KMS-11 (cell line): ENCODE measurements at regions not wholly inside any gene's neighbourhood (a gene's known extent, or its start where the extent isn't known, plus 50 kb on each side); places are given as distances from the start of the nearest gene placed in this dataset.

Source experiments
- H2AFZ ChIP-seq: fragments of 200-600 bp; sonication (generic); 2 replicates; pipeline ENCODE4 v1.6.1; 2016; ENCODE audit warnings: antibody characterized with exemption, mixed run types, low read depth
- H3K27ac ChIP-seq: fragments of 200-600 bp; sonication (generic); 2 replicates; pipeline ENCODE4 v1.6.1; 2016; ENCODE audit warnings: mild to moderate bottlenecking, mixed run types
- H3K27me3 ChIP-seq: fragments of 200-600 bp; sonication (generic); 2 replicates; pipeline ENCODE4 v1.6.1; 2017; ENCODE audit warnings: mild to moderate bottlenecking, low read depth, mixed run types, moderate library complexity; ENCODE audit not compliant: insufficient read depth
- H3K36me3 ChIP-seq: fragments of 200-600 bp; sonication (generic); 2 replicates; pipeline ENCODE4 v1.6.1; 2017; ENCODE audit warnings: mild to moderate bottlenecking, mixed run types; ENCODE audit not compliant: insufficient read depth
- H3K4me1 ChIP-seq: fragments of 200-600 bp; sonication (generic); 2 replicates; pipeline ENCODE4 v1.6.1; 2016; ENCODE audit warnings: mild to moderate bottlenecking, low read depth, mixed run types; ENCODE audit not compliant: poor library complexity, severe bottlenecking
- H3K4me2 ChIP-seq: fragments of 200-600 bp; sonication (generic); 2 replicates; pipeline ENCODE4 v1.7.0; 2016; ENCODE audit warnings: mild to moderate bottlenecking, mixed run types
- H3K4me3 ChIP-seq: fragments of 200-600 bp; sonication (generic); IDR thresholded peaks from 2 replicates; pipeline ENCODE4 v1.6.1; 2017; ENCODE audit warnings: low read depth, low read length, mixed read lengths; ENCODE audit not compliant: insufficient read depth
- H3K79me2 ChIP-seq: fragments of 200-600 bp; sonication (generic); 2 replicates; pipeline ENCODE4 v1.6.1; 2016; ENCODE audit warnings: low read depth, mixed run types; ENCODE audit not compliant: insufficient read depth
- H3K9ac ChIP-seq: fragments of 200-600 bp; sonication (generic); 2 replicates; pipeline ENCODE4 v1.6.1; 2016; ENCODE audit warnings: mild to moderate bottlenecking, mixed run types
- H4K20me1 ChIP-seq: fragments of 200-600 bp; sonication (generic); 2 replicates; pipeline ENCODE4 v1.6.1; 2016; ENCODE audit warnings: mild to moderate bottlenecking, mixed run types; ENCODE audit not compliant: insufficient read depth
- CTCF ChIP-seq: fragments of 200-600 bp; sonication (generic); conservative IDR thresholded peaks from 2 replicates; pipeline ENCODE4 v1.6.1; 2017; ENCODE audit warnings: low read depth, mild to moderate bottlenecking, antibody characterized with exemption, low read length, moderate library complexity, mixed read lengths

- no peaks in the 10 kb centered on the region; the same call in 1 of the 2 replicates for H3K27me3 ChIP-seq
- H2AFZ ChIP-seq: no peak overlapping the region
- H4K20me1 ChIP-seq: no peaks in the 10 kb centered on the region
- H3K79me2 ChIP-seq: no peaks in the 10 kb centered on the region
- H3K36me3 ChIP-seq: no peaks in the 10 kb centered on the region
- no peak overlapping the region for H3K4me3 ChIP-seq
- TF ChIP-seq CTCF: no peak
- no peak overlapping the region for H3K4me2 ChIP-seq
- no peak overlapping the region for H3K9ac ChIP-seq
- no peaks in the 10 kb centered on the region for H3K4me1 ChIP-seq
- no peak overlapping the region for H3K27ac ChIP-seq
These were observed 144.5 kb downstream of the NTMT2 start for GRCh38 chr1:170290276-170290675.

GRCh38 chr1:170290991-170291390 is 145.2 kb downstream of the NTMT2 start:
- no peak overlapping the region for H3K27ac ChIP-seq
- no peak for TF ChIP-seq CTCF
- H4K20me1 ChIP-seq: no peaks in the 10 kb centered on the region
- no peak overlapping the region for H2AFZ ChIP-seq
- H3K9ac ChIP-seq: no peak overlapping the region
- no peak overlapping the region for H3K4me2 ChIP-seq
- H3K27me3 ChIP-seq: no peaks in the 10 kb centered on the region; the same call in 1 of the 2 replicates
- H3K36me3 ChIP-seq: no peaks in the 10 kb centered on the region
- no peaks in the 10 kb centered on the region for H3K79me2 ChIP-seq
- H3K4me1 ChIP-seq: no peaks in the 10 kb centered on the region
- no peak overlapping the region for H3K4me3 ChIP-seq

- Histone ChIP-seq H3K4me3 (no peak overlapping the region), H3K36me3 (no peaks in the 10 kb centered on the region)
- no peak for TF ChIP-seq CTCF
These were observed 145.8 kb downstream of the NTMT2 start for GRCh38 chr1:170291516-170291915.

GRCh38 chr1:170296211-170296610 is 150.5 kb downstream of the NTMT2 start:
- H3K79me2 ChIP-seq: no peaks in the 10 kb centered on the region
- no peaks in the 10 kb centered on the region for H4K20me1 ChIP-seq
- no peak overlapping the region for H3K9ac ChIP-seq
- no peak for TF ChIP-seq CTCF
- no peaks in the 10 kb centered on the region for H3K27me3 ChIP-seq
- no peak overlapping the region for H2AFZ ChIP-seq
- no peak overlapping the region for H3K27ac ChIP-seq
- no peaks in the 10 kb centered on the region for H3K36me3 ChIP-seq
- no peak overlapping the region for H3K4me2 ChIP-seq
- H3K4me1 ChIP-seq: no peaks in the 10 kb centered on the region
- no peak overlapping the region for H3K4me3 ChIP-seq

More at GRCh38 chr1:170291516-170291915, 145.8 kb downstream of the NTMT2 start:
- Histone ChIP-seq H3K27me3 (no peaks in the 10 kb centered on the region; the same call in 1 of the 2 replicates), H3K27ac (no peak overlapping the region), H3K9ac (no peak overlapping the region), H3K4me2 (no peak overlapping the region), H4K20me1 (no peaks in the 10 kb centered on the region), H3K79me2 (no peaks in the 10 kb centered on the region), H3K4me1 (no peaks in the 10 kb centered on the region), H2AFZ (no peak overlapping the region)
